H9 (cell line): ENCODE measurements at regions not wholly inside any gene's neighbourhood (a gene's known extent, or its start where the extent isn't known, plus 50 kb on each side); places are given as distances from the start of the nearest gene placed in this dataset.

Experiments used
- DNase-seq: peaks from one replicate; pipeline ENCODE4 v3.0.0-alpha.2; 2017
- H2AFZ ChIP-seq: one replicate; pipeline ENCODE4 v1.6.1; 2013; ENCODE audit warnings: mild to moderate bottlenecking, low read length, control low read depth, moderate library complexity
- H2AK5ac ChIP-seq: 2 replicates; pipeline ENCODE4 v1.6.1; 2013; ENCODE audit warnings: low read length, control low read depth, mixed read lengths; ENCODE audit not compliant: insufficient read length
- H2BK120ac ChIP-seq: one replicate; pipeline ENCODE4 v1.6.1; 2013; ENCODE audit warnings: low read depth, mild to moderate bottlenecking, low read length, control low read depth, inconsistent platforms; ENCODE audit not compliant: poor library complexity, severe bottlenecking
- H2BK12ac ChIP-seq: 2 replicates; pipeline ENCODE4 v1.6.1; 2013; ENCODE audit warnings: low read length, control low read depth, mixed read lengths, low read depth; ENCODE audit not compliant: insufficient read length
- H2BK15ac ChIP-seq: 2 replicates; pipeline ENCODE4 v1.6.1; 2013; ENCODE audit warnings: low read depth, low read length, control low read depth
- H2BK20ac ChIP-seq: one replicate; pipeline ENCODE4 v1.6.1; 2013; ENCODE audit warnings: low read depth, mild to moderate bottlenecking, low read length, control low read depth, inconsistent platforms; ENCODE audit not compliant: poor library complexity, severe bottlenecking
- H2BK5ac ChIP-seq: 2 replicates; pipeline ENCODE4 v1.6.1; 2013; ENCODE audit warnings: low read length, control low read depth, mixed read lengths; ENCODE audit not compliant: insufficient read length
- H3K14ac ChIP-seq: 2 replicates; pipeline ENCODE4 v1.6.1; 2013; ENCODE audit warnings: low read length, control low read depth; ENCODE audit not compliant: insufficient read depth
- H3K18ac ChIP-seq: 2 replicates; pipeline ENCODE4 v1.6.1; 2013; ENCODE audit warnings: low read depth, mild to moderate bottlenecking, mixed read lengths, low read length, control low read depth; ENCODE audit not compliant: insufficient read length
- H3K23ac ChIP-seq: 2 replicates; pipeline ENCODE4 v1.6.1; 2013; ENCODE audit warnings: low read length, control low read depth, mixed read lengths, low read depth; ENCODE audit not compliant: insufficient read length
- H3K23me2 ChIP-seq: 2 replicates; pipeline ENCODE4 v1.6.1; 2013; ENCODE audit warnings: low read depth, mild to moderate bottlenecking, mixed read lengths, low read length, control low read depth; ENCODE audit not compliant: insufficient read length, poor library complexity, severe bottlenecking
- H3K27ac ChIP-seq: 2 replicates; pipeline ENCODE4 v1.5.1; 2013; ENCODE audit warnings: low read length, control low read depth, mixed read lengths, low read depth; ENCODE audit not compliant: insufficient read length
- H3K27me3 ChIP-seq: 2 replicates; pipeline ENCODE4 v1.6.1; 2013; ENCODE audit warnings: low read length, control low read depth, inconsistent platforms; ENCODE audit not compliant: insufficient read depth
- H3K4ac ChIP-seq: 2 replicates; pipeline ENCODE4 v1.6.1; 2013; ENCODE audit warnings: low read depth, mild to moderate bottlenecking, control low read depth, inconsistent platforms, low read length, moderate library complexity
- H3K4me1 ChIP-seq: 2 replicates; pipeline ENCODE4 v1.6.1; 2013; ENCODE audit warnings: low read length, control low read depth, inconsistent platforms; ENCODE audit not compliant: insufficient read depth
- H3K4me2 ChIP-seq: 2 replicates; pipeline ENCODE4 v1.6.1; 2013; ENCODE audit warnings: low read length, control low read depth, mixed read lengths; ENCODE audit not compliant: insufficient read length, insufficient read depth
- H3K56ac ChIP-seq: 2 replicates; pipeline ENCODE4 v1.6.1; 2013; ENCODE audit warnings: low read depth, mild to moderate bottlenecking, mixed read lengths, low read length, control low read depth; ENCODE audit not compliant: insufficient read length
- H3K79me1 ChIP-seq: 2 replicates; pipeline ENCODE4 v1.6.1; 2013; ENCODE audit warnings: low read depth, mild to moderate bottlenecking, moderate library complexity, low read length, control low read depth, inconsistent platforms; ENCODE audit not compliant: insufficient read depth, poor library complexity, severe bottlenecking
- H3K79me2 ChIP-seq: 2 replicates; pipeline ENCODE4 v1.6.1; 2013; ENCODE audit warnings: low read length, control low read depth, inconsistent platforms; ENCODE audit not compliant: insufficient read depth
- H3K9ac ChIP-seq: 2 replicates; pipeline ENCODE4 v1.6.1; 2013; ENCODE audit warnings: low read length, control low read depth, mixed read lengths; ENCODE audit not compliant: insufficient read length; ENCODE audit errors: extremely low read depth
- H3K9me3 ChIP-seq: one replicate; pipeline ENCODE4 v1.6.1; 2013; ENCODE audit warnings: low read depth, low read length, inconsistent platforms; ENCODE audit not compliant: control insufficient read depth
- H3T11ph ChIP-seq: one replicate; pipeline ENCODE4 v1.6.1; 2013; ENCODE audit warnings: mild to moderate bottlenecking, low read length, control low read depth, inconsistent platforms
- H4K20me1 ChIP-seq: one replicate; pipeline ENCODE4 v1.6.1; 2013; ENCODE audit not compliant: control insufficient read depth, insufficient read length, insufficient read depth
- H4K5ac ChIP-seq: 2 replicates; pipeline ENCODE4 v1.6.1; 2013; ENCODE audit warnings: low read depth, mild to moderate bottlenecking, mixed read lengths, low read length, control low read depth; ENCODE audit not compliant: insufficient read length
- H4K8ac ChIP-seq: replicated peaks from 2 replicates; pipeline ENCODE4 v1.6.1; 2013; ENCODE audit warnings: low read length, control low read depth, mixed read lengths, low read depth; ENCODE audit not compliant: insufficient read length
- H4K91ac ChIP-seq: 2 replicates; pipeline ENCODE4 v1.6.1; 2013; ENCODE audit warnings: low read depth, mild to moderate bottlenecking, moderate library complexity, mixed read lengths, low read length, control low read depth; ENCODE audit not compliant: insufficient read length
- H3K27ac Mint-ChIP-seq, 3 experiments: 2 replicates in 2 of 3; 3 replicates in 1 of 3; pipeline ENCODE4 v1.8.0; 2020 to 2021; ENCODE audit warnings: mixed read lengths in 3 of 3, mild to moderate bottlenecking in 1 of 3, moderate library complexity in 1 of 3
- H3K27me3 Mint-ChIP-seq: 2 replicates; pipeline ENCODE4 v1.8.0; 2021; ENCODE audit warnings: low read depth, mild to moderate bottlenecking, moderate library complexity, mixed read lengths
- H3K36me3 Mint-ChIP-seq, 3 experiments: 2 replicates in 2 of 3; 3 replicates in 1 of 3; pipeline ENCODE4 v1.8.0; 2020 to 2021; ENCODE audit warnings: low read depth in 3 of 3, mixed read lengths in 3 of 3; ENCODE audit not compliant: insufficient read depth in 1 of 3
- H3K4me1 Mint-ChIP-seq, 2 experiments: 2 replicates each; pipeline ENCODE4 v1.8.0; 2020; ENCODE audit warnings: mixed read lengths in 2 of 2
- H3K4me3 Mint-ChIP-seq, 2 experiments: 2 replicates in 1 of 2; 3 replicates in 1 of 2; pipeline ENCODE4 v1.8.0; 2020 to 2021; ENCODE audit warnings: mild to moderate bottlenecking in 2 of 2, mixed read lengths in 2 of 2, moderate library complexity in 1 of 2
- H3K9me3 Mint-ChIP-seq, 2 experiments: 2 replicates in 1 of 2; 3 replicates in 1 of 2; pipeline ENCODE4 v1.8.0; 2020; ENCODE audit warnings: mild to moderate bottlenecking in 2 of 2, mixed read lengths in 2 of 2, moderate library complexity in 1 of 2
- CTCF ChIP-seq: fragments of 200-600 bp; sonication (generic); conservative IDR thresholded peaks from 3 replicates; pipeline ENCODE4 v1.8.0; 2021; ENCODE audit warnings: antibody characterized with exemption, mild to moderate bottlenecking
- WGBS: extraction: QIAGEN DNeasy Blood & Tissue Kit; methylation state at CpG from one replicate; pipeline ENCODE4 v1.1.7; 2013; ENCODE audit warnings: missing lambda C conversion rate, low lambda C conversion rate, mixed read lengths; ENCODE audit not compliant: insufficient read length; ENCODE audit errors: extremely low coverage; 5-methylcytosine and 5-hydroxymethylcytosine counted together

GRCh38 chr4:121252224-121252806, 88.2 kb upstream of the TNIP3 start:
- peak; percentile 88 for TF ChIP-seq CTCF
- no peaks in the 10 kb centered on the region for H3K27me3 ChIP-seq

More at GRCh38 chr4:121252224-121252806, 88.2 kb upstream of the TNIP3 start:
- WGBS: no CpG with 5 or more reads among the region's 3 CpGs
- H2BK20ac ChIP-seq: no peak overlapping the region
- no peak overlapping the region for H4K8ac ChIP-seq
- no peaks in the 10 kb centered on the region for H3K79me1 ChIP-seq
- no peak overlapping the region for H4K91ac ChIP-seq
- H3K4ac ChIP-seq: no peak overlapping the region
- H3K14ac ChIP-seq: no peak overlapping the region
- H2BK12ac ChIP-seq: no peak overlapping the region
- H4K20me1 ChIP-seq: no peaks in the 10 kb centered on the region
- H3K27ac ChIP-seq: no peak overlapping the region
- H3K4me1 ChIP-seq: no peaks in the 10 kb centered on the region
- H3K56ac ChIP-seq: no peak overlapping the region
- no peak overlapping the region for H2BK5ac ChIP-seq
- H3K27ac Mint-ChIP-seq: no peak overlapping the region
- no peak overlapping the region for H3K18ac ChIP-seq
- H2AFZ ChIP-seq: no peak overlapping the region
- no peaks in the 10 kb centered on the region for H3K23me2 ChIP-seq
- no peak overlapping the region for H3K4me3 Mint-ChIP-seq
- no peak overlapping the region for H2BK120ac ChIP-seq
- H3T11ph ChIP-seq: no peak overlapping the region
- no peak overlapping the region for H2AK5ac ChIP-seq
- no peak overlapping the region for H2BK15ac ChIP-seq
- no peak overlapping the region for H3K4me2 ChIP-seq
- H3K27me3 Mint-ChIP-seq: no peaks in the 10 kb centered on the region
- H3K9ac ChIP-seq: no peak overlapping the region
- H3K9me3 ChIP-seq: no peaks in the 10 kb centered on the region
- H3K4me1 Mint-ChIP-seq: peaks cover 6 to 9% of the 10 kb centered on the region in 2 experiments; a peak in 3 of 4 replicates
- H3K9me3 Mint-ChIP-seq: peaks cover 0 to under 1% of the 10 kb centered on the region in 2 experiments; a peak in 1 of 5 replicates
- no peaks in the 10 kb centered on the region for H3K36me3 Mint-ChIP-seq
- no peaks in the 10 kb centered on the region for H3K79me2 ChIP-seq
- H3K23ac ChIP-seq: no peak overlapping the region
- peak; percentile 65 for DNase-seq
- H4K5ac ChIP-seq: no peak overlapping the region
